Islet precursor cell (in vitro differentiated cells): ENCODE measurements at regions not wholly inside any gene's neighbourhood (a gene's known extent, or its start where the extent isn't known, plus 50 kb on each side); places are given as distances from the start of the nearest gene placed in this dataset.

ENCODE experiments used
- DNase-seq: peaks from one replicate; pipeline ENCODE4 v3.0.0-alpha.2; 2018

DNA sequence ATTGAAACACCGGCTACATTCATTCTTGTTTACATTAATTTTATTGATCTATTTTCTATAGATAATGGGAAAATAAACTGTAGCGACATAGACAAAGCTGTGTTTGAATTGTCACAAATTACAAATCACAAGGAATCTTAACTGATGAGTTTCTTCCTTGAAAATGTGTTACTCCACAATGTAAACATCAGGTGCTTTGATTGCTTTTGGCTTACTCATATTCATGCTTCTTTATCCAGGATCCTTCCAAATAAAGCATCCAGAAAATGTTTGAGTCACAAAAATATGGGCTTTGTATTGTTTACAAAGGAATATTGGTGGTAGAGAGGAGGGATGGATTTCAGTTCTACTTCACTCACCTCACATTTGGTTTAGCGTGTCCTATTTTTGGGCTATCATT, 64.0 kb downstream of the BMP2 start:
- DNase-seq: no peak

DNA sequence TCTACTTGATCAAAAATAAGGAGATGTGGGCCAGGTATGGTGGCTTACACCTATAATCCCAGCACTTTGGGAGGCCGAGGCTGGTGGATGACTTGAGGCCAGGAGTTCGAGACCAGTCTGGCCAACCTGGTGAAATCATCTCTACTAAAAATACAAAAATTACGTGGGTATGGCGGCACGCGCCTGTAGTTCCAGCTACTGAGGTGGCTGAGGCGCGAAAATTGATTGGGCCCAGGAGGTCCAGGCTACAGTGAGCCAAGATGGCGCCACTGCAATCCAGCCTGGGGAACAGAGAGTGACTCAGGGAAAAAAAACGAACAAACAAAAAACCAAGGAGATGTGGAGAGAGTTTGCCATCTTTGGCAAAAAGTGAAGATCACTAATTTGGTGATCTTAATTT, 65.3 kb downstream of the BMP2 start:
- no peak for DNase-seq

DNA sequence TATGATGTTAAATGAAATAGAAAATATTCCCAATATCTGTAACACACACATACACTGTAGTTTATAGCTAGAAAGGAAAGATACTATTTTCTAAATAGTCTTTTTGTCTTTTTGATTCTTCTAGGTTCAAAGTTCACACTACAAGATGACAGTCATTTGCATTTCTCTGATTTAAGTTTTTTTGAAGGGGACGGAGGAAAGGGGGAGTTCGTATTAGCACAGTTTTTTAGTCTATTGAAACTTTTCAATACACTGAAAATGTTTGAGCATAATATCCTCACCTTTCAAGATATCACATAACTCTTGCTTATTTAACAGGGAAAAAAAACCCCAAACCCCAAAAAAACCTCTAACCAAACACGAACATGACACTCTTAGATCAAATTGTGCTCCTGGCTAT, 68.1 kb downstream of the BMP2 start:
- no peak for DNase-seq

DNA sequence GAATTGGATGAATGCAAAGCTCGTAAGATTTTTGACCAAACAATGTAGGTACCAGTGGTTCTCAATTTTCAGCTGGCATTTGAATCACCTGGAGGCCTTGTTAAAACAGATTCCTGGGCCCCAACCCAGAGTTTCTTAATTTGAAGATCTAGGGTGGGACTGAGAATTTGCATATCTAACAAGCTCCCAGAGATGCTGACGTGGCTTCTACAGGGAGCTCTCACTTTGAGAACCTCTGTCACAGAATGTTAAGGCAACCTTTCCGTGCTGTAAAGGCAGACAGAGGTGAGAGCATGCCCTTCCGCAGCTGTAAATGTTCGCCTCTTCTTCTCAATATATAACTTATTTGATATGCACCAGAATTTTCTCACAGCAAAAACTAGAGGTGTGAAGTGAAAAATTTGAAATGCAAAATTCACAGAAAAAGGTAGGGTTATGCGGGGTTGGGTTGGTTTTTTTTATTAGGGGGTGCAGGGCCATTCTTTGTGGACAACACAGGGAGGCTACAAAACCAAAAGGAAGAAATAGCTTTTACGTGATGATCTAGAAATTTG, 69.4 kb downstream of the BMP2 start:
- DNase-seq: no peak

DNA sequence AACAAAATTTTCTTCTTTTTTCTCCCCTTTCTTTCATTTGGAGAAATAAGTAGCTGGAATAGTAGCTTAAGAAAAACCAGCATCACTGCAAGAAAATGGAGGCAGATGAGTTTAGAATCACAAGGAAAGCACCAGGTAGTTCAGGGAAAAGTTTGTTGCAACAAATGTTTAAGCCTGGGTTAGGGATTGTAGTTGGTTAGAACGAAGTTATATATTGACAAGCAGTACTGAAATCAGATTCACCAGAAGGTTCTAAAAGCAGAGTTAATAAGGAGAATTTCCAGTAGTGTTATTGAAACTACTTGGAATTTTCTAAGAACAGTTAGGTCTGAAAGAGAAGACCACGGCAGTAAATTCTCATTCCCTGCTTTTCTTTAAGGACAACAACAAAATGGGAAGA, 70.2 kb downstream of the BMP2 start:
- no peak for DNase-seq

DNA sequence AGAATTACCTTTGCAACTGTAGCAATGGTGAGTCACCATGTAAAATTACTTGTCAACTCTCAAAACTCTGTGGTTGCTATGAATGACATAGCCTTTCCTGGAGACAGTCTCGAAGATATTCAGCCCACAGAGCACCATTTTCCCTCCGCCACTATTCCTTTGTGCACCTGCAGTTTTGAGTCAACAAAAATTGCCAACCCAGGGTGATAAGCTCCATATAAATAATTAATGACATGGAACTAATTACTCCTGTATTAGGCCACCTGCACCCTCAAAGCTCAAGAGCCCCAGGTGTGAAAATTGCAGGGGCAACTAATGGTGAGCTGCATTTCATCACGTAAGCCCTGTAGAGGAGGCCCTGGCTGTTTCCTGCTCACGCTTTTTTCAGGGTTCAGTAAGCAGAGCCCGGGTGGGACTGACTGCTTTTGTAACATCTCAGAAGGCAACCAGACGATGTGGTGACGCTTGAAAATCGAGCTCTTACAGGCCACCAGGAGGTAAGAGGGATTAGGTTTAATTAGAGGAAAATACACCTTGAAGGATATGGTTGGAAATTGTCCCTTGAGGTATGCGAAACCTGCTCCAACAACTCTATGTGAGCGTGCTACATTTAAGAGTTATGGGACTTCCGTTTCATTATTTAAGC, 70.8 kb downstream of the BMP2 start:
- DNase-seq: no peak

DNA sequence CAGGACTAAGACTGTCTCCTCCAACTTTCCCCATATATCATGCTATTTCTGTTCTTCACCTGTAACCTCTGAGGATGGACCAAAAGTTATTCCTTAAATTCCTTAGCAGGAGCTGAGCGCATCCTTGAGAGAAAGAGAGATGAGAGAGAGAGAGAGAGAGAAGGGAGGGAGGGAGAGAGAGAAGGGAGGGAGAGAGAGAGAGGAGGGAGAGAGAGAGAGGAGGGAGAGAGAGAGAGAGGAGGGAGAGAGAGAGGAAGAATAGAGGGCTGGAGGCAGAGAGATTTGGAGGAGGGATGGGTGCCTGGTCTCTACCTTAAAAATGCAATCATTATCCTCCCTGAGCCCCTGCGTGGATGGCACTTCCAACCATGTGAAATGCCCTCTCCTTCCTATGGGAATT, 73.6 kb downstream of the BMP2 start:
- no peak for DNase-seq

DNA sequence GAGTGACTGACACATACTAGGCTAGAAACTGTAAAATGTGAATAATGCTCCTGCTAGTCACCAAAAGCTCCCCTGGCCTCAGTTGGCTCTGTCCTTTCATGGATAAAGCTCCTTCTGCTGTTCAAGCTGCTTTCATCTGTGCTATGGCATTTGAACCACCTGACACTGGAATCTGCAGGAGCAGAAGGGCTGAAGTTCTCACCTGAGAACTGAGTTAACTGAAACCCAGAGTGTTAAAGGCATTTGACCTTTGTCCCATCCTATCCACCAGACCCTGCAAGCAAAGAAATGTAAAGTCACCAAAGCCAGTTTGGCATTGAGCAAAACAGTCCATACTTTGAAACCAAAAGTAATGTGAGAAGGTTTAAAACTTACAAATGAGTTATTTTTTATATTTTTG, 77.7 kb downstream of the BMP2 start:
- no peak for DNase-seq

DNA sequence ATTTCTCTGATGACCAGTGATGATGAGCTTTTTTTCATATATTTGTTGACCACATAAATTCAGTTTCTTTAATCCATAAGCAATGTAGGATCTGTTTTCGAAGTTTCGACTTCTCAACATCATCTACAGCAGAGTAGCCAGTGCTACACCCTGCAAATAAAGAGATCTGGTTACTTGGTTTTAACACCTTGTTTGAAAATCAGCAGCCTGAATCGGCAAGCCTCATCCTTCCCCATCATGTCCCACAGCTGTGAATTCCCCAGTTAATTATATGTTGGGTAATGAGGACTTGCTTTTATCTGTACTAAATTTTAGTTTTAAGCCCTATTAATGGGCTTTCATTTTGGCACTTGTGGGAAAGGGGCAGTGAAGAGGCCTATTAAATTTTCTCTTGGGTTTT, 80.6 kb downstream of the BMP2 start:
- no peak for DNase-seq

DNA sequence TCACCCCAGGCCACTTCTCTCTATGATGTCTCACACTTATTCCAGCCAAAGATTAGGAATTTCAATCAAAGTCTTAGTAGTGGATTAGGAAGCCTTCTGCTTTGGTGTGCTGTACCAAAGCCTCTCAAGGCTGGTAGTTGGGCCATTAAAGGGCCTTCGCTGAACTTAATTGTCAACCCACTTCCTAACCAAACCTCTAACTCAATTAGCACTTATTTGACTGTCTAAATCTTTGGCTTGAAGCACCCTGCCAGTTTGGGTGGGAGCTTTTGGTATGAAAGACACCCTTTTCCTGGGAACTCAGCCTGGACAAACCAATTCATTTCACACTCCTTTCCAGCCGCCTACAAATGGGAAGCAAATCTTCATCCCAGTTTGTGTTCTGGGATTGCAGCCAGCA, 81.5 kb downstream of the BMP2 start:
- no peak for DNase-seq

DNA sequence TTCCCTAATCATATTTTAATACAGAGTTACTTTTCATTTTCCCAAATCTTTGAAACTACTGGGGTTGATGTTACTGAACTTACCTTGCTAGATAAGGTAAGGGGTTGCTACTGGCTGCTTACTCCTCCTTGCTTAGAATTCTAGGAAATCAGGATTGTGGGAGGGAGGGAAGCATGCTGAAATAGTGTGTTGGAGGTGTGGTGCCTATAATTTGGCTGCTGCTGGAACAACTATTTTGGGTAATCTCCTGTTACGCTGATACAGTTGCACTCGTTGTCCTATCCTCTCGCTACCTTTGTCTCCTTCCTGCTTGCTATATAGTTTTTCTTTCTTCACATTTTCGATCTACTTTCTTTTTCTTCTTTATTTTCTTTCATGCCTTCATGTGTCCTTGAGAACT, 83.7 kb downstream of the BMP2 start:
- no peak for DNase-seq

DNA sequence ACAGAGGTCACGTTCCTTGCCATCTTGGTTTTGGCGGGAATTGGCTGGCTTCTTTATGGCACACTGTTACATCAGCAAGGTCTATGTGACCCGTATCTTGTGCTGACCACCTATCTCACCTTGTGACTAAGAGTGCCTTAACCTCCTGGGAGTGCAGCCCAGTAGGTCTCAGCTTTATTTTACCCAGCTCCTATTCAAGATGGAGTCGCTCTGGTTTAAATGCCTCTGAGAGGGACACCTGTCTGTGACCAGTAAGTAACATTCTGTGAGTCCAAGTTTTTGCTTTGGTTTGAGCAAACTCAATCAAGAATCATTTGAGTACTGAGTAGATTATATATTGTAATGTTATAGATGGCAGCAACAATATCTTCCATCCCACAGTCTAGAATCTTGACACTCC, 85.0 kb downstream of the BMP2 start:
- no peak for DNase-seq

DNA sequence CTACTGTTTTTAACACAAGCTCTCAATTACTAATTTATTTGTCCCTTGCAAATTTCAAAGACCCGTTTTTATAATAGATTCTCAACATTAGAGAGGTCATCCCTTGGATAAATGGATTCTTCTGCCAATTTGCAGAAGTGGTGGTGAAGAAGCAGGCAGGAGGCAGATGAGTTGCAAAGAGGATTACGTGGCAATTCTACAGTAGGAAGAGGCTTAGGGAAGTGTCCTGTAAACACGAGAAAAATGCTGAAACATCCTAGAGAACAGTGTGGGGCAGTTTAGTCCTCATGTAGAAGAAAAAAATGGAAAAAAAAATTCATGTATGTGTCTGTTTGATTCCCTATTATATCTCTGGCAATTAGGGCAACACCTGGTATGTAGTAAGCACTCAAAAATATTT, 87.6 kb downstream of the BMP2 start:
- no peak for DNase-seq

DNA sequence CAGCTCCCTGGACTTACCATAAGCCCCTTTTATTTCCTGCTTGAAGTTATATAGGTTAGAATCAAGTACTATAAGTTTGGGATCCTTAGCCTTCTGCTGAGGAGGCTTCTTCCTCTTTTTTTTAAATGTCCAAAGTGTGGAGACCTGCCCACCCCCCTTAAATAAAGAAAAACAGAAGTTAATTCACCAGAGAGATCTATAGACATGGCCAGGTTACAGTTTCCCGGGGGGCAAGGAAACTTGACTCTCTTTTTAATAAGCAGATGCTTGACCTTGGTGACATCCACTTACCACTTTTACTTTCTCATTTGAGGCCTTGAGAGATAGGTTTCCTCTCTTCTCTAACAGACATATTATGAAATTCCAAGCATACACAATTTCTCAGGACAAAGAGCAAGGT, 88.3 kb downstream of the BMP2 start:
- no peak for DNase-seq

DNA sequence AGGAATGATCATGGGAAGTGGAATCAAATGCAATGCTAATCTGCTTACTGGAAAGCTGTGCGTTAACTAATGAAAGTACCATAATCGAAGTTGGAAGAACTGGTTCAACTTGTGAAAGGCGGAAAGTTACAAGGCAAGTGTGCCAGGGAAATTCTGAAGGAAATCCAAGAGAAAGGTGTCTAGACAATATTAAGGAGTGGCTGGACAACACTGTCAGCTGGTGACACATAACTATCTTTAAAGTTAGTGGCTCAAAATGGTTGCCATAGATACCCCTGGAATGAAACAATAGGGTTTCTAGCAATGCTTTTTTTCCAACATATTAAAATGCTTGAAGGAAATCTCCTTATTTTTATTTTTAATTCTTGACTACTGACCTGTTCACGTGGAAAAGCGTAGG, 90.4 kb downstream of the BMP2 start:
- DNase-seq: no peak

DNA sequence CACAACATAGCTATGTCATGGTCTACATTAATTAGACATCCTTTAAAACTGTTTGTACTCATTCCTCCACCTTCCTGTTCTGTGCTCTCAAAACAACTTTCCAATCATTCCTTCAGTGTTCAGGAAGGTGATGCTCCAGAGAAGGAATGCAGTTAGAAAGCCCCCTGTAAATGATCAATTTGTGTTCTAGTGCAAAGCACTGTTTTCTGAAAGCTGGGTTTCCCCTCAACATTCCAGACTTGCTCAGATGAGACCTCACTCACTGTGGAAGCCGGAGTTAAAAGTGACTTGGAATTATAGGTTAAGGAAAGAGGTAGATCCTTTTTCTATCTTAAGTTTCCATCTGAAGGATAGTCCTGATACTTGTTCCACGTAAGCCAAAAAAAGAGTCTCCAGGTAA, 95.9 kb downstream of the BMP2 start:
- DNase-seq: peak; percentile 64

DNA sequence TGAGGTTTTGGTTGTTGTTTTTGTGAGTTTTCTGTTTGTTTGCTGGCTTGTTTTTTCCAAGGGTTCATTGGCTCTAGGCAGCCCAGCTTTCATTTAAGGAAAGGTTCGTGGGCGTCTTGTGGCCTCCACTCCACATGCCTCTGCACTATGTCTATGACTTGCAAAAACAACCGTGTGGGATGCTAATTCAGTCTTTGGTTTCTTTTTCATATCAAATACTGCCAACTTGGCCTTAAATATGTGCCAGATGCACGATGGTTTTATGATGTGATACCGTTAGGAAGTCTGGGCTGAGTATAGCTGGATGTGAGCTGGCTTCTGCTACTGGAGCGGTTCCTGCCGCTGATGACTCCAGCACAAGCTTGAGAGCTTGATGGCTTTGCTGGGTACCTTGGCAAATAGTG, 96.3 kb downstream of the BMP2 start:
- no peak for DNase-seq

DNA sequence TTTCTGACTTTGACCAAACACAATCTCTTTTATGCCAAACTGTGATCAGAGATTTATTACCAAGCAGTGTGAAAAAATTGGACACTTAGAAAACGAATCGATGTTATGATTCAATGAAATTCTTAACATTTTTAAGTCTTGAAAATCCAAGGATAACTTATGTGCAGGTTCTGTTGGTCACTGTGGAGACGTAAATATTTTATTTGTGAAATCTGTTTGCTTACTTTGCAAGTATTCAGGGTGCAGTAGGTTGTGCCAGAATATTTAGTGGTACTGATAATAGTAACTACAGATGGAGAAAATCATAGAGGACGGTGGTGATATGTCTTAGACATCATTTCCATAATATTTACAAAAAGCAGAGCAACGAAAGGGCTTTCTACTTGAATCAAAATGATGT, 97.3 kb downstream of the BMP2 start:
- DNase-seq: no peak

DNA sequence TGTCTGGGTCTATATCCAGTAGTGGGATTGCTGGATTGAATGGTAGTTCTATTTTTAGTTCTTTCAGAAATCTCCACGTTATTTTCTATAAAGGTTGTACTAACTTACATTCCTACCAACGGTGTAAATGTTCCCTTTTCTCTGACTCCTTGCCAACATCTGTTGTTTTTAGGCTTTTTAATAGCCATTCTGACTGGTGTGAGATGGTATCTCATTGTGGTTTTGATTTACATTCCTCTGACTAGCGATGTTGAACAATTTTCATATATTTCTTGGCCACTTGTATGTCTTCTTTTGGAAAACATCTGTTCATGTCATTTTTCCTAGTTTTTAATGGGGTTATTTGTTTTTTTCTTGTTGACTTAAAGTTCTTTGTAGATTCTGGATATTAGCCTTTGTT, 99.3 kb downstream of the BMP2 start:
- no peak for DNase-seq

DNA sequence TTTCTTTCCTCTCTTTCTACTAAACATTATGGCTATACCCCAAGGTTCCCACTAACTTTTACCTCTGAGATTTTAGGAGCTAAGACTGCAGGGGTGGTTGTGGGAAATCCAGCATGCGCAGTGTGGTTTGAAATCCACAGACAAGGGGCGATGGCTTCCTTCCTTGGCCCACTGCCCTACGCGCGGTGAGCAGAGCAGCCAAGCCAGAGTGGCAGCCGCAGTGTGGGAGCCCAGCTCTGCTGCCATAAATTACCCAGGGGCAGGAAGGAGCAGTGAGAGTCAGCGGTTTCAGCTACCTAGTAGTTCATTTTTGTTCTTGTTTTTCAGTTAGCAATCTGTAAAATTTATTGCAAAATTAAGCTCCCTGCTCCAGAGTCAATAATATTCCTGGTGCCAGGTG, 101.4 kb downstream of the BMP2 start:
- DNase-seq: no peak

DNA sequence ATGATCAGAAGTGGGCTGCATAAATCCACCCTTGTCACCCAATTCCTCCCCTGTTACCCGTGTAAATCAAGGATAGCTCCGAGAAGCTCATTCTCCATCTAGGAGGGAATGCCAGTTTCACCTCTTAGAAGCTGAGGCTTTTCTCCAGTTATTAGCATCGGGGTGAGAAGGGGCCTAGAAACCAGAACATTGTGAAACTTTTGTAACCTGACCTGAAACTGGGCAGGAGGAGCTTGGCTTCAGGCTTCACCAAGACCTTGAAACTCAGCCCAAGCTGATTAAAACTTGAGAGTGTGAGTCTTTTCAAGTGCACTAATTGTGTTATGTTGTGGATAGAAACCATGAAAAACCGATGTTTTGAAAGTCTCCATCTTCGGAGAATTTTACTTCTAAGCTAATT, 103.1 kb downstream of the BMP2 start:
- DNase-seq: no peak

DNA sequence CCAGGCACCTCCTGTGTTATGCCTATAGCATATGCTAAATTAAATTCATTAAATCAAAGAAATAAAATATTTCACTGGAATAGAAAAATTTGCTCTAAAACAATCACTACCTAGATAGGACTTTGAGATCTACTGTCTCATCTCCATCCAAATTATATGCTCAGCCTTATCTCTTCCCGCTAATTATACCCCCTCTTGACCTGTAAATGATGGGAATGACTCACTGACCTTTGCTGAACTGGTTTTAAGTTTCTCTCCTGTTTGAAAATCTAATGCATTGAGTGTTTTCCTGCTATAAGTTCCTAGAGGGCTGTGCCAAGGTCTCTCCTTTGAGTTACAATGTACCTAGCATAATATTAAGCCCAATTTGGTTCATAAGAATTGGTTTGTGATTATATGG, 110.1 kb downstream of the BMP2 start:
- DNase-seq: no peak

DNA sequence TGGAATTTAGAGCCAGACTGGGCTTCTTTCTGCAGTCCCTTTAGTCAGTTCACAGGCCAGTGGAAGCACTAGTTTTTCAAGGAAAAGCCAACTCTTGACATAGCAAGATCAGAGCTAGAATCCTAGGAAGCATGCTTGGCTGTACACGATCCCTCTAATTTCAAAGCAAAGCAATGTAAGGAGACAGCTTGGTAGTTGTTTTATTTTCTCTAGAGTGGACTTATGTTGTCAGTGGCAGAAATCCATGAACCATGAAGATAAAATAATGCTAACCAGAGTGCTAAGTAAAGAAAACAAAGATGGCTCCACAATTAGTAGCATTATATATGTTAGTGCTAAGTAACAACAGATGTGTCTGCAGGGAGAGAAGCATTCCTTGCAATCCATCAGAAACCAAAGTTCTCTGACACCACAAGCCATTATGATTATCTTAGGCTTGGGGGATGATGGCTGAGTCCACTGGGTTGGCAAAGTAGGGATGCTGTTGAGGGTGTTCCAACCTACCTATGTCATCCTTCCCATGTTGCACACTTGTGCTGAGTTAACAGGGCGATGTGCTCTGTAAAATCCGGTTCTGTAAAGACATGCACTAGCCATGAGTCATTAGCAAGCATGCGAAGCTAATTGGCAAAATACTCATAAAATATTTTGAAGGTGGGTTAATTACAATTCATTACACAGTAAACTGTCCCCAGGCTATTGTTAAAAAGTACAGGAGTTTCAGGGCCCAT, 115.2 kb downstream of the BMP2 start:
- DNase-seq: peak; percentile 83

DNA sequence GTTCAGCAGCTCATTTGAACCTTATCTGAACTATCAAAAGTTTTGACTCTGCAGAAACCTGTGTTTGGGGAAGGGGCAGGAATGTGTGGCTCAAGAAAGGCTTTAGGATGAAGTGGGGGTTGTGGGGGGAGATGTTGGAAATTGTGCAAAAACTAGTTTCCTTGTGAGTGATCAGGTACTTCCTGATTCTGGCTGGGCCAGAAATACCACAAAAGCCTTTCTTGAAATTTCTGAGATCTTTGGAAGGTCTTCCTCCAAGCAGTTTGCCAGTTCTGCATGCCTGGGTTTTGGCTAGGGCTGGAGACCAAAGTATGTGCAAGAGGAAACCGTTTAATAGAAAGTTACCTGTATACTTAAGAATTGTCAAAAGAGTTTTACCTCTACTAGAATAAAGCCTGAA, 116.6 kb downstream of the BMP2 start:
- DNase-seq: no peak
